ENCODE measurements at regions not wholly inside any gene's neighbourhood (a gene's known extent, or its start where the extent isn't known, plus 50 kb on each side); places are given as distances from the start of the nearest gene placed in this dataset.

- TF ChIP-seq CTCF (IDR thresholded peaks at IDR 0.05; ENCODE audit: low read length): no peak
- TF ChIP-seq EZH2 (optimal IDR thresholded peaks at IDR 0.05; ENCODE audit: low read depth, low read length): no peak
- TF ChIP-seq EZH2phosphoT487 (IDR thresholded peaks at IDR 0.05; ENCODE audit: low read length): no peak
Measured at GRCh38 chr5:88407341-88407740, 138.7 kb upstream of the TMEM161B start.

GRCh38 chr5:88405783-88406182 lies 137.1 kb upstream of the TMEM161B start:
- no peaks in the 10 kb centered on the region for H3F3A ChIP-seq (ENCODE audit: insufficient read depth, low read length)
- no peaks in the 10 kb centered on the region for H3K9me2 ChIP-seq (replicated peaks; ENCODE audit: insufficient read depth, low read length)
- H3K9me3 ChIP-seq (replicated peaks; ENCODE audit: insufficient read depth, low read length): no peaks in the 10 kb centered on the region
- H3K36me3 ChIP-seq (replicated peaks; ENCODE audit: insufficient read depth, low read length): no peaks in the 10 kb centered on the region
- no peak for DNase-seq
- H2AFZ ChIP-seq (ENCODE audit: low read length): no peak overlapping the region
- H3K27ac ChIP-seq (ENCODE audit: low read length): no peak overlapping the region
- TF ChIP-seq EZH2 (optimal IDR thresholded peaks at IDR 0.05; ENCODE audit: low read depth, low read length): no peak
- H3K9ac ChIP-seq (ENCODE audit: low read length): no peak overlapping the region
- no peak overlapping the region for H3K4me2 ChIP-seq (ENCODE audit: low read depth, low read length)
- H3K27me3 ChIP-seq (replicated peaks; ENCODE audit: insufficient read depth, low read length): no peaks in the 10 kb centered on the region
- no peaks in the 10 kb centered on the region for H4K20me1 ChIP-seq (ENCODE audit: insufficient read depth, low read length)
- no peak overlapping the region for H3K4me3 ChIP-seq (ENCODE audit: low read length)
- H3K79me2 ChIP-seq (ENCODE audit: low read length): no peaks in the 10 kb centered on the region
- no peaks in the 10 kb centered on the region for H3K4me1 ChIP-seq (ENCODE audit: low read length)

More at GRCh38 chr5:88407341-88407740, 138.7 kb upstream of the TMEM161B start:
- H3K4me3 ChIP-seq (ENCODE audit: low read length): no peak overlapping the region
- H3K79me2 ChIP-seq (ENCODE audit: low read length): no peaks in the 10 kb centered on the region
- H3K27ac ChIP-seq (ENCODE audit: low read length): no peak overlapping the region
- no peaks in the 10 kb centered on the region for H3K4me1 ChIP-seq (ENCODE audit: low read length)
- no peak overlapping the region for H3K4me2 ChIP-seq (ENCODE audit: low read depth, low read length)
- no peaks in the 10 kb centered on the region for H3K9me2 ChIP-seq (replicated peaks; ENCODE audit: insufficient read depth, low read length)
- DNase-seq: no peak
- H3K9me3 ChIP-seq (replicated peaks; ENCODE audit: insufficient read depth, low read length): no peaks in the 10 kb centered on the region
- no peaks in the 10 kb centered on the region for H4K20me1 ChIP-seq (ENCODE audit: insufficient read depth, low read length)
- H3K36me3 ChIP-seq (replicated peaks; ENCODE audit: insufficient read depth, low read length): no peaks in the 10 kb centered on the region
- no peak overlapping the region for H3K9ac ChIP-seq (ENCODE audit: low read length)
- H3K27me3 ChIP-seq (replicated peaks; ENCODE audit: insufficient read depth, low read length): no peaks in the 10 kb centered on the region
- H3F3A ChIP-seq (ENCODE audit: insufficient read depth, low read length): no peaks in the 10 kb centered on the region
- H2AFZ ChIP-seq (ENCODE audit: low read length): no peak overlapping the region

GRCh38 chr5:88404405-88404804 lies 135.8 kb upstream of the TMEM161B start:
- TF ChIP-seq CTCF (IDR thresholded peaks at IDR 0.05; ENCODE audit: low read length) (no peak), EZH2 (optimal IDR thresholded peaks at IDR 0.05; ENCODE audit: low read depth, low read length) (no peak)
- H3K9me2 ChIP-seq (replicated peaks; ENCODE audit: insufficient read depth, low read length): no peaks in the 10 kb centered on the region
- H3K79me2 ChIP-seq (ENCODE audit: low read length): no peaks in the 10 kb centered on the region
- H3K9me3 ChIP-seq (replicated peaks; ENCODE audit: insufficient read depth, low read length): no peaks in the 10 kb centered on the region
- H3K4me1 ChIP-seq (ENCODE audit: low read length): no peaks in the 10 kb centered on the region
- H2AFZ ChIP-seq (ENCODE audit: low read length): no peak overlapping the region
- H3K4me3 ChIP-seq (ENCODE audit: low read length): no peak overlapping the region
- no peaks in the 10 kb centered on the region for H3K36me3 ChIP-seq (replicated peaks; ENCODE audit: insufficient read depth, low read length)
- H3K27me3 ChIP-seq (replicated peaks; ENCODE audit: insufficient read depth, low read length): no peaks in the 10 kb centered on the region
- no peak overlapping the region for H3K4me2 ChIP-seq (ENCODE audit: low read depth, low read length)
- no peaks in the 10 kb centered on the region for H3F3A ChIP-seq (ENCODE audit: insufficient read depth, low read length)
- DNase-seq: no peak
- no peak overlapping the region for H3K9ac ChIP-seq (ENCODE audit: low read length)
- no peak overlapping the region for H3K27ac ChIP-seq (ENCODE audit: low read length)
- no peaks in the 10 kb centered on the region for H4K20me1 ChIP-seq (ENCODE audit: insufficient read depth, low read length)

- Histone ChIP-seq H3F3A (ENCODE audit: insufficient read depth, low read length) (no peaks in the 10 kb centered on the region), H3K9me3 (replicated peaks; ENCODE audit: insufficient read depth, low read length) (no peaks in the 10 kb centered on the region), H3K79me2 (ENCODE audit: low read length) (no peaks in the 10 kb centered on the region), H3K36me3 (replicated peaks; ENCODE audit: insufficient read depth, low read length) (no peaks in the 10 kb centered on the region), H3K27ac (ENCODE audit: low read length) (no peak overlapping the region), H3K27me3 (replicated peaks; ENCODE audit: insufficient read depth, low read length) (no peaks in the 10 kb centered on the region), H3K9me2 (replicated peaks; ENCODE audit: insufficient read depth, low read length) (no peaks in the 10 kb centered on the region), H4K20me1 (ENCODE audit: insufficient read depth, low read length) (no peaks in the 10 kb centered on the region), H3K9ac (ENCODE audit: low read length) (no peak overlapping the region), H3K4me1 (ENCODE audit: low read length) (no peaks in the 10 kb centered on the region), H3K4me3 (ENCODE audit: low read length) (no peak overlapping the region), H3K4me2 (ENCODE audit: low read depth, low read length) (no peak overlapping the region), H2AFZ (ENCODE audit: low read length) (no peak overlapping the region)
- TF ChIP-seq EZH2 (optimal IDR thresholded peaks at IDR 0.05; ENCODE audit: low read depth, low read length) (no peak), CTCF (IDR thresholded peaks at IDR 0.05; ENCODE audit: low read length) (no peak), EZH2phosphoT487 (IDR thresholded peaks at IDR 0.05; ENCODE audit: low read length) (no peak)
- DNase-seq: no peak
Measured at GRCh38 chr5:88401686-88402085, 133.0 kb upstream of the TMEM161B start.

All from MM.1S (cell line).